Superior temporal gyrus (tissue), 1 donor: ENCODE measurements at regions not wholly inside any gene's neighbourhood (a gene's known extent, or its start where the extent isn't known, plus 50 kb on each side); places are given as distances from the start of the nearest gene placed in this dataset.
"Not testable (repeated sequence)": the region's sequence is repeated elsewhere in the genome, so short reads cannot be mapped to it uniquely, and the experiment has no call there.

Experiments used
- DNase-seq: peaks from one replicate; pipeline ENCODE4 v3.0.0-alpha.2; 2016; ENCODE audit errors: extremely low spot score

- no peak for DNase-seq
Observed at GRCh38 chr16:63145411-63145810, 1109.2 kb upstream of the CDH8 start.

GRCh38 chr16:63135069-63135468, 1098.8 kb upstream of the CDH8 start:
- no peak for DNase-seq

- no peak for DNase-seq
Observed at GRCh38 chr16:63131503-63131902, 1095.3 kb upstream of the CDH8 start.

- DNase-seq = no peak
Observed at GRCh38 chr16:63130942-63131341, 1094.7 kb upstream of the CDH8 start.

DNA sequence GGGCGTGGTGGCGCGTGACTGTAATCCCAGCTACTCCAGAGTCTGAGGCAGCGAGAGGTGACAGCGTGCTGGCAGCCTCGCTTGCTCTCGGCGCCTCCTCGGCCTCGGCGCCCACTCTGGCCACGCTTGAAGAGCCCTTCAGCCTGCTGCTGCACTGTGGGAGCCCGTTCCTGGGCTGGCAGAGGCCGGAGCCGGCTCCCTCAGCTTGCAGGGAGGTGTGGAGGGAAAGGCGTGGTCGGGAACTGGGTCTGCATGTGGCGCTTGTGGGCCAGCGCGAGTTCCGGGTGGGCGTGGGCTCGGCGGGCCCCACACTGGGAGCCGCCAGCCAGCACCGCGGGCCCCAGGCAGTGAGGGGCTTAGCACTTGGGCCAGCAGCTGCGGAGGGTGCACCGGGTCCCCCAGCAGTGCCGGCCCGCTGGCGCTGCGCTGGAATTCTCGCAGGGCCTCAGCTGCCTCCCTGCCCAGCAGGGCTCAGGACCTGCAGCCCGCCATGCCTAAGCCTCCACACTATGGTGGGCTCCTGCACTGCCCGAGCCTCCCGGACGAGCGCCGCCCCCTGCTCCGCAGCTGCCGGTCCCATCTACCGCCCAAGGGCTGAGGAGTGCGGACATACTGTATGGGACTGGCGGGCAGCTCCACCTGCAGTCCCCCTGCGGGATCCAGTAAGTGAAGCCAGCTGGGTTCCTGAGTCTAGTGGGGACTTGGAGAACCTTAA, 1093.3 kb upstream of the CDH8 start:
- no peak for DNase-seq

DNA sequence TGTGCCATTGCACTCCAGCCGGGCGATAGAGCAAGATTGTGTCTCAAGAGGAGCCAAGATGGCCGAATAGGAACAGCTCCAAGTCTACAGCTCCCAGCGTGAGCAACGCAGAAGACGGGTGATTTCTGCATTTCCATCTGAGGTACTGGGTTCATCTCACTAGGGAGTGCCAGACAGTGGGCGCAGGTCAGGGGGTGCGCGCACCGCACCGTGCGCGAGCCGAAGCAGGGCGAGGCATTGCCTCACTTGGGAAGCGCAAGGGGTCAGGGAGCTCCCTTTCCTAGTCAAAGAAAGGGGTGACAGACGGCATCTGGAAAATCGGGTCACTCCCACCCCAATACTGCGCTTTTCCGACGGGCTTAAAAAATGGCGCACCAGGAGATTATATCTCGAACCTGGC, 1083.7 kb upstream of the CDH8 start:
- not testable (repeated sequence) for DNase-seq

- DNase-seq = no peak
Observed at GRCh38 chr16:63100082-63100481, 1063.8 kb upstream of the CDH8 start.

DNA sequence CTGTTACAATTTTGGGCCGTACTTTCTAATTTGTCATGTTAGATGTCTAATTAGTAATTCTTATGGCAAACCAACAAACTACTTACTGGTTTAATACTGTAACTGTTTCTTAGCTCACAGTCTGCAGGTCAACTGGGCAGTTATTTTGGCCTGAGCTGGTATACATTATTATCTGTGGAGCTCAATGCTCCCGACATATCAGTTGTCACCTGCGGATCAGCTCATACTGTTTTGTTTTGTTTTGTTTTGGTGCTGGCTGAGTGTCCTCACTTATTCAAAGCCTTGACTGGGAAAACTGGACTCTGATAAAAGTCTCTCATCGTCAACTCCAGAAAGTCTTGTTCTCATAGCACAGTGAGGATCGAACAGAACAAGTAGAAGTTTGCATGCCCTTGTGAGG, 1060.6 kb upstream of the CDH8 start:
- no peak for DNase-seq

- no peak for DNase-seq
Observed at GRCh38 chr16:63092736-63093135, 1056.5 kb upstream of the CDH8 start.

DNA sequence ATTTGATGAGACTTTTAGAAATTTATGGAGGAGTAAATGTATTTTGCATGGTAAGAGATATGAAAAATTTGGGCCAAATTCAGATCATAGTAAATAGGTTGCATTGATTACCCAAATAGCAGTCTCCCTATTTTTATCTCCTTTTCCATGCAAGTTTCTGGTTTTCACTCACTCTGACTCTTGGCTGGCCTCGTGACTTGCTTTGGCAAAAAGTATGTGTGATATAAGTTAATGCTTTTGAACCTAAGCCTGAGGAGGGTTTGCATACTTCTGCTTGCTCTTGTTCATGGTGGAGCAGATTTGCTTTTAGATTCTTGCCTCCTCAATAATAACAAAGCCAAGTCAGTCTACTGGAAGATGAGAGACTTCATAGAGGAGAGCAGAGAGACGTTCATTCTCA, 1045.9 kb upstream of the CDH8 start:
- DNase-seq = no peak

- DNase-seq = no peak
Observed at GRCh38 chr16:63080746-63081145, 1044.5 kb upstream of the CDH8 start.

- DNase-seq = no peak
Observed at GRCh38 chr16:63069047-63069446, 1032.8 kb upstream of the CDH8 start.

- no peak for DNase-seq
Observed at GRCh38 chr16:63067141-63067540, 1030.9 kb upstream of the CDH8 start.

GRCh38 chr16:63066552-63066951, 1030.3 kb upstream of the CDH8 start:
- DNase-seq = no peak

DNA sequence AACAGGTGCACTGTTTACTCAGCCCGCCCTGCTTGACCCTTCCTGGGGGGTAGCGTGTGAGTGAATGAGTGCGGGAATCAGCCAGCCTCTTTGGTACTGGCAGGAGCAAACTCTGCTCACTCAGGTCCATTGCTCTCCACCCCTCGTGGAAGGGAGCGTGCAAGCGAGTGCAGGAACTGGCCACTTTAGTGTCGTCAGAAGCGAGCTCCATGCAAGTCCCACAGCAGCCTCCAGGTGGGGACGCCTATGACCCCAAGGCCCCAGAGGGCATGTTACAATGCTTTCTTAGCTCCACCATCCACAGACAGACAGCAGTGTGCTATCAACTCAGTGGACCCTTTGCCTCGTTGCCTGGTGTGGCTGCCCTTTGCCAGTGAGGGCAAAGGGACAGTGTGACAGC, 1025.1 kb upstream of the CDH8 start:
- no peak for DNase-seq

GRCh38 chr16:63059676-63060075, 1023.4 kb upstream of the CDH8 start:
- no peak for DNase-seq

DNA sequence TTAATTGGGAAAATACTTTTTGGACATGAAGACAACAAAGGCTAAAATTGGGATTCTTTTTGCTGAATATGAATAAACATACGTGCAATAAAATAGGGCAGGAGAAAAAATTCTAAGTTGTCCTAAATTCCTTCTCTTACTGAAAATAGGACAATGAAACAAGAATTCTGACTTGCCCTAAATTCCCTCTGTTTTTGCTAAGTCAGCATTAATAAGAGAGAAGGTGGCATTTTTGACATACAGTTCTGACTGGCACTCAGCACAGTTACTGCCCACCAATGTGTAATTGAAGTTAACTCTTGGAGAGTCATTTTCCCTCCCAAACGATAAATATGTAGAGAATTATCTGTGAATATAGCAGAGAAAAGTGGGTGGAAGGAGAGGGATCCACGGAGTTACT, 1021.1 kb upstream of the CDH8 start:
- DNase-seq = no peak

DNA sequence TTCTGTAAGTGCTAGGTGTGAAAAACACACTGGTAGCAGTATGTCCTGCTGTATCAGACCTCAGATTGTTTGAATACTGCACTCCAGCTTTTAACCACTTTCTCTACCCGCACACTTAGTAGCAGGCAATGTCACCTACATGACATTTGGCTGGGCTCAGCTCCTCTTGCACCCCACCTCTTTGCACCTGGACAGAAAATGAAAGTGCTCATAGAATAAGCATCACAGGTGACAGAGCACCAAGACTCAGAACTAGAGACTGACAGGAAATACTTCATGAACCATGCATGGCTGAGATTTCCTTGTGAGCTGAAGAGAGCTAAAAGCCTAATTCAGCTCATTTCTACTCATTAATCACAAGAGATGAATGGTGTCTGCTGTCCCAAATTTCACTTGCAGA, 1014.2 kb upstream of the CDH8 start:
- DNase-seq = no peak

GRCh38 chr16:63038397-63039106, 1002.3 kb upstream of the CDH8 start:
- DNase-seq = no peak

GRCh38 chr16:63037761-63038396, 1001.6 kb upstream of the CDH8 start:
- DNase-seq = no peak

GRCh38 chr16:63018581-63019223, 982.5 kb upstream of the CDH8 start:
- no peak for DNase-seq

GRCh38 chr16:63008688-63009087, 972.5 kb upstream of the CDH8 start:
- no peak for DNase-seq

DNA sequence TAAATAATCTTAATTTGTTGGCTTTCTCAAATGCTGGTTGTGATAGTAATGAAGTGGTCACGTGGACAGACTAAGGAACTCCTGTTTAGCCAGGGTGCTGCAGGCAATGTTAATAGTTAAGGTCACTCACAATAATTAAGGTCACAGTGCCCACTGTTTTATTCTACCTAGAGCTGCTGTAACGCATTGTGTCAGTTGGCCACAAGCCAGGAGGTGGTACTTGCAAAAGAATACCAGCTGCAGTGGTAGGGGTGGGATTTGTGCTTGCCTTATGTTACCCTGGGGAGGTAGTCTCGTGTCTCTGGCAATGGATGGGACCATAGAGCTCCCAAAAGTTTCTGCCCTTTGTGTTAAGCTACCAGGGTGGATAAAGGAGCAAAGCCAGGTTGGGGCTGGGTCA, 969.1 kb upstream of the CDH8 start:
- no peak for DNase-seq
